T-helper 1 cell treated with Interleukin-12 subunit alpha and Interleukin-12 subunit beta and Interleukin-4 antibody, amounts not matched to agents 30 μg/mL and 1 μg/mL, for 36 hours (primary cell): ENCODE measurements at regions not wholly inside any gene's neighbourhood (a gene's known extent, or its start where the extent isn't known, plus 50 kb on each side); places are given as distances from the start of the nearest gene placed in this dataset.
A peak's percentile ranks its signal among the peaks of the same experiment; 100 is the strongest.

ENCODE experiments used
- H3K27ac Mint-ChIP-seq: one replicate; pipeline ENCODE4 v1.8.0; 2021; ENCODE audit warnings: mild to moderate bottlenecking, mixed read lengths
- H3K27me3 Mint-ChIP-seq: one replicate; pipeline ENCODE4 v1.8.0; 2021; ENCODE audit warnings: low read depth, mixed read lengths
- H3K36me3 Mint-ChIP-seq: one replicate; pipeline ENCODE4 v1.8.0; 2021; ENCODE audit warnings: low read depth, mixed read lengths
- H3K4me1 Mint-ChIP-seq: one replicate; pipeline ENCODE4 v1.8.0; 2021; ENCODE audit warnings: low read depth, mixed read lengths
- H3K4me3 Mint-ChIP-seq: one replicate; pipeline ENCODE4 v1.8.0; 2021; ENCODE audit warnings: mild to moderate bottlenecking, moderate library complexity, mixed read lengths
- H3K9me3 Mint-ChIP-seq: one replicate; pipeline ENCODE4 v1.8.0; 2021; ENCODE audit warnings: mixed read lengths

- Mint-ChIP-seq H3K27ac (no peak overlapping the region), H3K4me3 (no peak overlapping the region), H3K27me3 (no peaks in the 10 kb centered on the region), H3K4me1 (peaks cover 11% of the 10 kb centered on the region), H3K9me3 (peaks cover 14% of the 10 kb centered on the region), H3K36me3 (peaks cover 8% of the 10 kb centered on the region)
Observed at GRCh38 chr7:114821030-114821900, 100.6 kb upstream of the MDFIC start.

- Mint-ChIP-seq H3K27me3 (no peaks in the 10 kb centered on the region), H3K4me1 (peaks cover 11% of the 10 kb centered on the region), H3K9me3 (peaks cover 21% of the 10 kb centered on the region), H3K36me3 (peaks cover 8% of the 10 kb centered on the region), H3K4me3 (no peak overlapping the region), H3K27ac (no peak overlapping the region)
Observed at GRCh38 chr7:114822131-114822530, 99.8 kb upstream of the MDFIC start.

- peaks cover 8% of the 10 kb centered on the region for H3K36me3 Mint-ChIP-seq
- peaks cover 27% of the 10 kb centered on the region for H3K9me3 Mint-ChIP-seq
- no peak overlapping the region for H3K27ac Mint-ChIP-seq
- H3K4me1 Mint-ChIP-seq: peaks cover 11% of the 10 kb centered on the region
- H3K27me3 Mint-ChIP-seq: no peaks in the 10 kb centered on the region
- H3K4me3 Mint-ChIP-seq: no peak overlapping the region
Observed at GRCh38 chr7:114822844-114823243, 99.0 kb upstream of the MDFIC start.

- no peak overlapping the region for H3K27ac Mint-ChIP-seq
- H3K9me3 Mint-ChIP-seq: peaks cover 31% of the 10 kb centered on the region
- H3K4me1 Mint-ChIP-seq: peaks cover 11% of the 10 kb centered on the region
- H3K36me3 Mint-ChIP-seq: peaks cover 8% of the 10 kb centered on the region
- no peaks in the 10 kb centered on the region for H3K27me3 Mint-ChIP-seq
- no peak overlapping the region for H3K4me3 Mint-ChIP-seq
Observed at GRCh38 chr7:114823290-114823689, 98.6 kb upstream of the MDFIC start.

- no peaks in the 10 kb centered on the region for H3K27me3 Mint-ChIP-seq
- H3K9me3 Mint-ChIP-seq: peaks cover 28% of the 10 kb centered on the region
- peak overlapping the region; percentile 13 for H3K27ac Mint-ChIP-seq
- H3K4me1 Mint-ChIP-seq: peaks cover 10% of the 10 kb centered on the region
- no peak overlapping the region for H3K4me3 Mint-ChIP-seq
- peaks cover 8% of the 10 kb centered on the region for H3K36me3 Mint-ChIP-seq
Observed at GRCh38 chr7:114825423-114825951, 96.4 kb upstream of the MDFIC start.

- Mint-ChIP-seq H3K4me1 (peaks cover 18% of the 10 kb centered on the region), H3K4me3 (no peak overlapping the region), H3K9me3 (peaks cover 21% of the 10 kb centered on the region)
Observed at GRCh38 chr7:114830952-114831351, 90.9 kb upstream of the MDFIC start.

GRCh38 chr7:114832906-114833595 lies 88.8 kb upstream of the MDFIC start:
- H3K27ac Mint-ChIP-seq: peak overlapping the region; percentile 82
- H3K4me3 Mint-ChIP-seq: peak overlapping the region; percentile 50

More at GRCh38 chr7:114830952-114831351, 90.9 kb upstream of the MDFIC start:
- H3K27ac Mint-ChIP-seq: no peak overlapping the region
- no peaks in the 10 kb centered on the region for H3K27me3 Mint-ChIP-seq
- H3K36me3 Mint-ChIP-seq: peaks cover under 1% of the 10 kb centered on the region

GRCh38 chr7:114835303-114835702 lies 86.6 kb upstream of the MDFIC start:
- Mint-ChIP-seq H3K9me3 (no peaks in the 10 kb centered on the region), H3K36me3 (no peaks in the 10 kb centered on the region), H3K4me1 (peaks cover 19% of the 10 kb centered on the region), H3K27ac (no peak overlapping the region), H3K27me3 (no peaks in the 10 kb centered on the region), H3K4me3 (no peak overlapping the region)

More at GRCh38 chr7:114832906-114833595, 88.8 kb upstream of the MDFIC start:
- Mint-ChIP-seq H3K27me3 (no peaks in the 10 kb centered on the region), H3K9me3 (peaks cover 5% of the 10 kb centered on the region), H3K4me1 (peaks cover 19% of the 10 kb centered on the region), H3K36me3 (no peaks in the 10 kb centered on the region)

- Mint-ChIP-seq H3K9me3 (no peaks in the 10 kb centered on the region), H3K36me3 (no peaks in the 10 kb centered on the region), H3K27ac (no peak overlapping the region), H3K27me3 (no peaks in the 10 kb centered on the region), H3K4me3 (no peak overlapping the region), H3K4me1 (peaks cover 19% of the 10 kb centered on the region)
Observed at GRCh38 chr7:114835861-114836260, 86.0 kb upstream of the MDFIC start.

GRCh38 chr7:114842551-114843065 lies 79.3 kb upstream of the MDFIC start:
- Mint-ChIP-seq H3K9me3 (no peaks in the 10 kb centered on the region), H3K27ac (no peak overlapping the region), H3K27me3 (no peaks in the 10 kb centered on the region), H3K4me3 (no peak overlapping the region), H3K36me3 (no peaks in the 10 kb centered on the region), H3K4me1 (no peaks in the 10 kb centered on the region)

GRCh38 chr7:114843102-114843501 lies 78.8 kb upstream of the MDFIC start:
- Mint-ChIP-seq H3K27me3 (no peaks in the 10 kb centered on the region), H3K4me1 (no peaks in the 10 kb centered on the region), H3K27ac (no peak overlapping the region), H3K36me3 (no peaks in the 10 kb centered on the region), H3K9me3 (no peaks in the 10 kb centered on the region), H3K4me3 (no peak overlapping the region)

GRCh38 chr7:114851406-114852061 lies 70.4 kb upstream of the MDFIC start:
- no peaks in the 10 kb centered on the region for H3K36me3 Mint-ChIP-seq
- H3K27ac Mint-ChIP-seq: no peak overlapping the region
- no peaks in the 10 kb centered on the region for H3K9me3 Mint-ChIP-seq
- H3K4me1 Mint-ChIP-seq: no peaks in the 10 kb centered on the region
- no peak overlapping the region for H3K4me3 Mint-ChIP-seq
- peaks cover 3% of the 10 kb centered on the region for H3K27me3 Mint-ChIP-seq

GRCh38 chr7:114852293-114852692 lies 69.6 kb upstream of the MDFIC start:
- Mint-ChIP-seq H3K4me1 (no peaks in the 10 kb centered on the region), H3K27ac (no peak overlapping the region), H3K36me3 (no peaks in the 10 kb centered on the region), H3K27me3 (peaks cover 3% of the 10 kb centered on the region), H3K4me3 (no peak overlapping the region), H3K9me3 (no peaks in the 10 kb centered on the region)

- Mint-ChIP-seq H3K9me3 (no peaks in the 10 kb centered on the region), H3K4me3 (no peak overlapping the region), H3K36me3 (no peaks in the 10 kb centered on the region), H3K4me1 (no peaks in the 10 kb centered on the region), H3K27me3 (peaks cover 3% of the 10 kb centered on the region), H3K27ac (no peak overlapping the region)
Observed at GRCh38 chr7:114853189-114853588, 68.7 kb upstream of the MDFIC start.
